H7 (cell line): ENCODE measurements at regions not wholly inside any gene's neighbourhood (a gene's known extent, or its start where the extent isn't known, plus 50 kb on each side); places are given as distances from the start of the nearest gene placed in this dataset.
"Not testable (repeated sequence)": the region's sequence is repeated elsewhere in the genome, so short reads cannot be mapped to it uniquely, and the experiment has no call there.

Experiments used
- DNase-seq: peaks from one replicate; pipeline ENCODE4 v3.0.0; 2012
- H3K27me3 ChIP-seq: 2 replicates; pipeline ENCODE4 v1.6.0; 2011; ENCODE audit warnings: mild to moderate bottlenecking, low read length; ENCODE audit not compliant: control insufficient read depth, insufficient read depth
- H3K36me3 ChIP-seq: replicated peaks from 2 replicates; pipeline ENCODE4 v1.5.1; 2011; ENCODE audit warnings: low read length; ENCODE audit not compliant: control insufficient read depth, insufficient read depth
- H3K4me3 ChIP-seq: 2 replicates; pipeline ENCODE4 v1.5.1; 2011; ENCODE audit warnings: low read depth, mild to moderate bottlenecking, control low read depth, low read length, moderate library complexity; ENCODE audit not compliant: insufficient read depth

- DNase-seq, H3K4me3 ChIP-seq, H3K36me3 ChIP-seq, H3K27me3 ChIP-seq: not testable (repeated sequence)
These were observed 79.3 kb upstream of the AMZ2 start for GRCh38 chr17:68168273-68169164.

GRCh38 chr17:68169165-68169821 lies 78.5 kb upstream of the AMZ2 start:
- not testable (repeated sequence) for H3K27me3 ChIP-seq, DNase-seq, H3K36me3 ChIP-seq
- peak overlapping the region; percentile 32; the same call in 1 of the 2 replicates for H3K4me3 ChIP-seq

GRCh38 chr17:68169840-68170239 lies 78.0 kb upstream of the AMZ2 start:
- DNase-seq: no peak
- Histone ChIP-seq H3K36me3 (no peaks in the 10 kb centered on the region), H3K4me3 (peak overlapping the region; percentile 32; the same call in 1 of the 2 replicates), H3K27me3 (no peaks in the 10 kb centered on the region; the same call in 1 of the 2 replicates)

- no peak for DNase-seq
- Histone ChIP-seq H3K27me3 (no peaks in the 10 kb centered on the region; the same call in 1 of the 2 replicates), H3K4me3 (no peak overlapping the region), H3K36me3 (no peaks in the 10 kb centered on the region)
These were observed 77.6 kb upstream of the AMZ2 start for GRCh38 chr17:68170246-68170645.

GRCh38 chr17:68172461-68172954 lies 75.3 kb upstream of the AMZ2 start:
- H3K36me3 ChIP-seq: no peaks in the 10 kb centered on the region
- H3K27me3 ChIP-seq: no peaks in the 10 kb centered on the region; the same call in 1 of the 2 replicates
- no peak overlapping the region for H3K4me3 ChIP-seq
- peak; percentile 64 for DNase-seq

GRCh38 chr17:68175416-68175815 lies 72.4 kb upstream of the AMZ2 start:
- no peak for DNase-seq
- no peaks in the 10 kb centered on the region for H3K27me3 ChIP-seq
- H3K4me3 ChIP-seq: no peak overlapping the region
- H3K36me3 ChIP-seq: no peaks in the 10 kb centered on the region

GRCh38 chr17:68175905-68176304 lies 71.9 kb upstream of the AMZ2 start:
- no peak overlapping the region for H3K4me3 ChIP-seq
- H3K36me3 ChIP-seq: no peaks in the 10 kb centered on the region
- no peaks in the 10 kb centered on the region for H3K27me3 ChIP-seq
- DNase-seq: no peak

GRCh38 chr17:68176718-68177117 lies 71.1 kb upstream of the AMZ2 start:
- no peaks in the 10 kb centered on the region for H3K27me3 ChIP-seq
- no peaks in the 10 kb centered on the region for H3K36me3 ChIP-seq
- DNase-seq: no peak
- no peak overlapping the region for H3K4me3 ChIP-seq

- Histone ChIP-seq H3K4me3 (no peak overlapping the region), H3K36me3 (no peaks in the 10 kb centered on the region), H3K27me3 (no peaks in the 10 kb centered on the region)
- no peak for DNase-seq
These were observed 69.0 kb upstream of the AMZ2 start for GRCh38 chr17:68178831-68179230.

GRCh38 chr17:68179236-68179925 lies 68.5 kb upstream of the AMZ2 start:
- Histone ChIP-seq H3K27me3 (no peaks in the 10 kb centered on the region), H3K4me3 (no peak overlapping the region), H3K36me3 (no peaks in the 10 kb centered on the region)
- no peak for DNase-seq

- Histone ChIP-seq H3K27me3 (no peaks in the 10 kb centered on the region), H3K4me3 (no peak overlapping the region), H3K36me3 (no peaks in the 10 kb centered on the region)
- no peak for DNase-seq
These were observed 67.9 kb upstream of the AMZ2 start for GRCh38 chr17:68179926-68180285.

- H3K4me3 ChIP-seq: no peak overlapping the region
- no peaks in the 10 kb centered on the region for H3K36me3 ChIP-seq
- H3K27me3 ChIP-seq: no peaks in the 10 kb centered on the region
- no peak for DNase-seq
These were observed 65.9 kb upstream of the AMZ2 start for GRCh38 chr17:68182011-68182306.

GRCh38 chr17:68182940-68183551 lies 64.8 kb upstream of the AMZ2 start:
- Histone ChIP-seq H3K4me3 (no peak overlapping the region), H3K27me3 (no peaks in the 10 kb centered on the region), H3K36me3 (no peaks in the 10 kb centered on the region)
- DNase-seq: peak; percentile 69

- peak; percentile 44 for DNase-seq
- Histone ChIP-seq H3K27me3 (no peaks in the 10 kb centered on the region), H3K36me3 (no peaks in the 10 kb centered on the region), H3K4me3 (no peak overlapping the region)
These were observed 63.7 kb upstream of the AMZ2 start for GRCh38 chr17:68184141-68184571.
